ENCODE measurements at regions not wholly inside any gene's neighbourhood (a gene's known extent, or its start where the extent isn't known, plus 50 kb on each side); places are given as distances from the start of the nearest gene placed in this dataset.
"Not testable (repeated sequence)": the region's sequence is repeated elsewhere in the genome, so short reads cannot be mapped to it uniquely, and the experiment has no call there.

- H3K9me3 Mint-ChIP-seq: no peaks in the 10 kb centered on the region
- no peaks in the 10 kb centered on the region for H3K27me3 Mint-ChIP-seq (ENCODE audit: low read depth)
- no peaks in the 10 kb centered on the region for H3K36me3 Mint-ChIP-seq (ENCODE audit: insufficient read depth)
- ATAC-seq (no peak), DNase-seq (no peak)
- H3K4me3 Mint-ChIP-seq: no peak overlapping the region
- no peaks in the 10 kb centered on the region for H3K4me1 Mint-ChIP-seq (ENCODE audit: low read depth)
Measured at GRCh38 chr5:60505373-60506171, 194.4 kb downstream of the DEPDC1B start.

DNA sequence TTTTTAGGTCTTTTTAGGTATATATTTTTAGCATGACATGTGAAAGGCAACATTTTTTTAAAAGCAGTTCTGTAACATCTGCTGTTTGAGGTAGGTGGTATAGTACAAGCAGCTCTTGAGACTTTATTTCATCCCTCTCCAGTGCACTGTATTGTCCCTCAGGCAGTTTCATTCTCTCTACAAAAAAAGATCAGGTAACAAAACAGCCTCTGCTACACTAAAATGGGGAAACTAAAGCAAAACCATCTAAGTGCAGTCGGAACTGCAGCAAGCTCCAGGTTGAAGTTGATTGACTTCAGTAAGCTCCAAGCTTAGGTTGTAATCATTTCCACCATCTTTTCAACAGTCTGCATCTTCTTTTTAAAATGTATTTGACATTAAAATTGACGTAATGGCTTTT lies 195.6 kb downstream of the DEPDC1B start:
- no peak overlapping the region for H3K4me3 Mint-ChIP-seq
- no peaks in the 10 kb centered on the region for H3K36me3 Mint-ChIP-seq (ENCODE audit: insufficient read depth)
- no peak for ATAC-seq
- no peak for DNase-seq
- no peaks in the 10 kb centered on the region for H3K4me1 Mint-ChIP-seq (ENCODE audit: low read depth)
- no peaks in the 10 kb centered on the region for H3K27me3 Mint-ChIP-seq (ENCODE audit: low read depth)
- H3K9me3 Mint-ChIP-seq: no peaks in the 10 kb centered on the region

- H3K9me3 Mint-ChIP-seq: no peaks in the 10 kb centered on the region
- H3K4me3 Mint-ChIP-seq: no peak overlapping the region
- no peaks in the 10 kb centered on the region for H3K36me3 Mint-ChIP-seq (ENCODE audit: insufficient read depth)
- no peaks in the 10 kb centered on the region for H3K4me1 Mint-ChIP-seq (ENCODE audit: low read depth)
- ATAC-seq (no peak), DNase-seq (no peak)
- no peaks in the 10 kb centered on the region for H3K27me3 Mint-ChIP-seq (ENCODE audit: low read depth)
Measured at GRCh38 chr5:60503771-60504170, 196.2 kb downstream of the DEPDC1B start.

DNA sequence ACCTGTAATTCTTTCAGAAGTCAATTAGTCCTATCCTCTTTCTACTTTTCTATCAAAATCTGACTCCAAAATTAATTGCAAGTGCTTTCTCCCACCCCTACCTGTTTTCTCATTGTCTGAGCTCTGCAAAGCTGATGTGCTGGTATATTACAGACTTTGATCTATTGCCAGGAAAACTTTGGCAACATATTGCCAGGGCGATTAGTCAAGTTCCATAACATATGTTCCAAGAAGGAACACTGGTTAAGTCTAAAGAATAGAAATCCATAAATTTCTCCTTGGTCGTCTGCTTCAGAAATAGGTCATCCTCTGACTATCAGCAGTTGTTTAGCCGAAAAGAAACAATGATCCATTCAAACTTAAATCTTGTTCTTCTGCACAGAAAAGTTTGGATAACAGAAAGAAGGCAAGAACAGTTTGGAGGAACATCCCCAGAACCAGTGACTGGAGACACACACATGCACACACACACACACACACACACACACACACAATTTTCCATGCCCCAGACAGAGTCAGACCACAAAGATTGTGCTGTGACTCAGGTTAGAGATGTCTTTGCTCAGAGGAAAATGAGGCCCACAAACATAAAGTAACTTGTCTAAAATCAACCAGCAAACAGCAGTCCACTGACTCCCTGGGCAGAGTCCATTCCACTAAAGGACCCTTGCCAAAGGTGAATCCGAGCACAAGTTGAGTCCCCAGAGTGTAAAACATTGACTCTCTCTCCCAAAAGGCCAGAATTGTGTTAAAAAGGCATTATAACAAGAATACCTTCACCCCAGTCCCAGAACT lies 202.1 kb downstream of the DEPDC1B start:
- ATAC-seq: no peak
- no peaks in the 10 kb centered on the region for H3K4me1 Mint-ChIP-seq (ENCODE audit: low read depth)
- H3K4me3 Mint-ChIP-seq: no peak overlapping the region
- H3K27me3 Mint-ChIP-seq (ENCODE audit: low read depth): no peaks in the 10 kb centered on the region
- H3K9me3 Mint-ChIP-seq: peaks cover 3% of the 10 kb centered on the region
- H3K36me3 Mint-ChIP-seq (ENCODE audit: insufficient read depth): no peaks in the 10 kb centered on the region
- no peak for DNase-seq

- Mint-ChIP-seq H3K4me1 (ENCODE audit: low read depth) (no peaks in the 10 kb centered on the region), H3K36me3 (ENCODE audit: insufficient read depth) (no peaks in the 10 kb centered on the region), H3K9me3 (peaks cover 3% of the 10 kb centered on the region), H3K27me3 (ENCODE audit: low read depth) (no peaks in the 10 kb centered on the region), H3K4me3 (no peak overlapping the region)
- ATAC-seq (no peak), DNase-seq (no peak)
Measured at GRCh38 chr5:60495644-60496520, 204.1 kb downstream of the DEPDC1B start.

DNA sequence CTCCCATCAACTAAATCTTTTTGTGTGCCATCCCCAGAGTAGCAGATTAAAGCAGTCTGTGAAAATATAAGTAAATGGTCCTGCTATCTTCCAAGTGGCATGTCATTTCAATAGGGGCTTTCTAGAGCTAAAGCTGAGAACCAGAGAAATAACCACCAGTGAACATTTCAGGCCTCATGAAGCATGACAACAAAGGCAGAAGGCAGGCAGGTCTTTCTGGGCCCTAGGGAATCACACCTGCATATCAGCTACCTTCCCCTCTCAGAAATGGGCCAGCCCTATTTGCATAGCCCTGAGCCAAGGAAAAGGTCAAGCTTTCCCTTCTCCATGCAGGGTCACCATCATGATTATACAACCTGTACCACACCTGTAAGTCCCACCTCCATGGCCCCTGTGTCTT lies 205.3 kb downstream of the DEPDC1B start:
- H3K4me3 Mint-ChIP-seq: no peak overlapping the region
- no peaks in the 10 kb centered on the region for H3K4me1 Mint-ChIP-seq (ENCODE audit: low read depth)
- DNase-seq (no peak), ATAC-seq (no peak)
- H3K36me3 Mint-ChIP-seq (ENCODE audit: insufficient read depth): no peaks in the 10 kb centered on the region
- no peaks in the 10 kb centered on the region for H3K27me3 Mint-ChIP-seq (ENCODE audit: low read depth)
- H3K9me3 Mint-ChIP-seq: peaks cover 3% of the 10 kb centered on the region

DNA sequence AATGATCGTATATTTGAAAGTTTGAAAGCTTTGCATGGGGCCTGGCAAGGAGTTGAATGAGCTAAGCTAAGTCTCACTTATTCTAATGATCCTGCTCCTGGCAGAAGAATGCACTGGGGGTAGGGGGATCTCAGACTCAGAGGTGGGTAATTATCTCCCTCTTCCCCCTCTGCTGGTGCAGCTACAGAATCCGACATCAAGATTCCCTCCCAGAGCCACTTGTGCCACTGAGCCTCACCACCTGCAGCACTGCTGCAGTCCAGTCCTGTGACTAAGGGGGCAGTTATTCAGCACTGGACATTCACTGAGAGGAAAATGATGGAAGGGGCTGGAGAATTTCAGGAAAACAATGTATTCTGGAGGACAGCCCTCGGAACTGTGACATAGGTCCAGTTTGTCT lies 205.8 kb downstream of the DEPDC1B start:
- Mint-ChIP-seq H3K36me3 (ENCODE audit: insufficient read depth) (no peaks in the 10 kb centered on the region), H3K9me3 (peaks cover 3% of the 10 kb centered on the region), H3K4me3 (no peak overlapping the region), H3K4me1 (ENCODE audit: low read depth) (no peaks in the 10 kb centered on the region), H3K27me3 (ENCODE audit: low read depth) (no peaks in the 10 kb centered on the region)
- DNase-seq (no peak), ATAC-seq (no peak)

GRCh38 chr5:60493372-60493771 lies 206.6 kb downstream of the DEPDC1B start:
- Mint-ChIP-seq H3K9me3 (peaks cover 3% of the 10 kb centered on the region), H3K36me3 (ENCODE audit: insufficient read depth) (no peaks in the 10 kb centered on the region), H3K27me3 (ENCODE audit: low read depth) (no peaks in the 10 kb centered on the region), H3K4me1 (ENCODE audit: low read depth) (no peaks in the 10 kb centered on the region), H3K4me3 (no peak overlapping the region)
- DNase-seq: no peak
- no peak for ATAC-seq

DNA sequence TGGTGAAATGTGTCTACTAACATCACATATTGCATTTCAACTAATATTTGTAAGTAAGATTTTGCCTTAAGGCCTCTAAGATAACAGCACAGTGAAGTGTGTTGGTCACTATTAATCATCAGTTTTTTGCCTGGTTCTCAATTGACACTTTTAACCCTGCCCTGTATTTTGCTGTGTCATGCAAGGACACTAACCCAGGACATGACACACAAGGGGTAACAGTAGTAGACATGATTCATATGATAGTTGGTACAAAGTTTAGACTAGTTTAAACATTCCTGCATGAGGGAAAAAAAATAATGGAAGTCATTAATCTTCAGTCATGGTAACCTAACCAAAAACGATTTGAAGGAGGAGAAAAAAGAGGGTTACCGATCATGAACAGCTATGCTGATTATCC lies 207.0 kb downstream of the DEPDC1B start:
- DNase-seq: no peak
- Mint-ChIP-seq H3K9me3 (peaks cover 3% of the 10 kb centered on the region), H3K36me3 (ENCODE audit: insufficient read depth) (no peaks in the 10 kb centered on the region), H3K27me3 (ENCODE audit: low read depth) (no peaks in the 10 kb centered on the region), H3K4me3 (no peak overlapping the region), H3K4me1 (ENCODE audit: low read depth) (no peaks in the 10 kb centered on the region)
- ATAC-seq: no peak

GRCh38 chr5:60492358-60492757 lies 207.6 kb downstream of the DEPDC1B start:
- ATAC-seq; DNase-seq; H3K27me3 Mint-ChIP-seq (ENCODE audit: low read depth); H3K36me3 Mint-ChIP-seq (ENCODE audit: insufficient read depth); H3K4me3 Mint-ChIP-seq; H3K9me3 Mint-ChIP-seq; H3K4me1 Mint-ChIP-seq (ENCODE audit: low read depth): not testable (repeated sequence)

DNA sequence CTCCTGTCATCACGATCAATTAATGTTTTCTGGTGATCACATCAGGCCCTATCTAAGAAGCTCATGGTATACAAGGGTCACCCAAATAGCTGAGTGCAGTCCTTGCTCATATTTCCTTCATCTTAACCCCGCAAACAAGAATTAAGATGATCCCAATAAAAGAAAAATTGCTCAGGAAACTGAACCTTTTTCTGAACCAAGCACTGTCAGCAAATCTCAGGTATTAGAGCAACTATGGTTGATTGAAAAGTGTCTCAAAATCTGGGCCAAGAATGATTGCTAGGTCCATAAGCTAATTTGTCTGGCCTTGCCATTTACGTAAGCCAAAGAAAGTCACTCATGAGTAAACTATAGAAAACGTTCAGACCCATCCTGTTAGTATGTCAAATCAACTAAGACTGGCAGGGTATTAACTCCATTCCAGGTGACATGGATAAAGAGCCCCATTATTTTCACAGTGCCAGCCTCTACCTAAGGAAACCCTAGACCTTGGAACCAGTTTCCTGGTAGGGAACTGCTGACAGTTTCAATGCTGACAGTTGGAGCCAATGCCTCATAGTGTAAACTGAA lies 209.3 kb downstream of the DEPDC1B start:
- H3K4me3 Mint-ChIP-seq: no peak overlapping the region
- no peaks in the 10 kb centered on the region for H3K4me1 Mint-ChIP-seq (ENCODE audit: low read depth)
- H3K36me3 Mint-ChIP-seq (ENCODE audit: insufficient read depth): no peaks in the 10 kb centered on the region
- ATAC-seq (no peak), DNase-seq (no peak)
- H3K9me3 Mint-ChIP-seq: peaks cover 3% of the 10 kb centered on the region
- no peaks in the 10 kb centered on the region for H3K27me3 Mint-ChIP-seq (ENCODE audit: low read depth)

DNA sequence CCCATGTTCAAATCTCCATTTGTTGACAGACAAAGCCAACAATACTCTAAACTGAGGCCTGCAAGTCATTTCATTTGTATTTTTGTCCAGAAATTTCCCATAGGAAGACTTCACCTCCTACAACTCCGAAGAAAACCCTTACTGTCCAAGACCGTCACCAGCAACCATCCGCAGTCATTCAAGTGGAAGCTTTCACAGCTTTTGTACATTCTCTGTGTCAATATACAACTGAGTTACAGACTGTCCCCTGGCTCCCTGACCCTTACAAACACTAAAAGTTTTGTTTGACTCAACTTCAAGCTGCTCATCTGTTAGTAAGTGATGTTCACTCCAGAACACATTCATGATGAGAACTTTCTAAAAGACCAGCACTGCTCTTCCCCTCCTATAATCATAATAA lies 210.1 kb downstream of the DEPDC1B start:
- no peak for ATAC-seq
- peaks cover 3% of the 10 kb centered on the region for H3K9me3 Mint-ChIP-seq

DNA sequence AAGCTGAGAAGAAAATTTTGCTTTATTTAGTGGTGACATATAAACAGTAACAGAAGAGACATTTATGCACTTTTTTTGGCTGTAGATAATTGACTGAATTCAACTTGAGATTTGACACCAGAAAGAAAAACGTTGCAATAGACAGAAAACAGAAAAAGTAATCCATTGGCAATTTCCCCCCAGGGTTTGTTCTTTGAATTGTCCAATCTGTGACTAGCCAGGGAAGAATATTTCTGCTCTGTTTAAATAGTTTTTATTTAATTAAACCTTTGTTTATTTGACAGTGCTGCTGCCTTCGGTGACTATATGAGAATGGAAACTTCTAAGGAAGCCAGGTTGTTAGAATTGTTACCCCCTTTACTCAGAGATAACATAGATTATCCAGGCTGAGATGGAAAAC lies 210.6 kb downstream of the DEPDC1B start:
- H3K9me3 Mint-ChIP-seq: peaks cover 3% of the 10 kb centered on the region
- DNase-seq (no peak), ATAC-seq (no peak)
- no peaks in the 10 kb centered on the region for H3K36me3 Mint-ChIP-seq (ENCODE audit: insufficient read depth)
- H3K27me3 Mint-ChIP-seq (ENCODE audit: low read depth): no peaks in the 10 kb centered on the region
- no peaks in the 10 kb centered on the region for H3K4me1 Mint-ChIP-seq (ENCODE audit: low read depth)
- H3K4me3 Mint-ChIP-seq: no peak overlapping the region

More for the DNA sequence above, 210.1 kb downstream of the DEPDC1B start:
- no peaks in the 10 kb centered on the region for H3K4me1 Mint-ChIP-seq (ENCODE audit: low read depth)
- H3K27me3 Mint-ChIP-seq (ENCODE audit: low read depth): no peaks in the 10 kb centered on the region
- no peaks in the 10 kb centered on the region for H3K36me3 Mint-ChIP-seq (ENCODE audit: insufficient read depth)
- no peak for DNase-seq
- no peak overlapping the region for H3K4me3 Mint-ChIP-seq

GRCh38 chr5:60488466-60489130 lies 211.4 kb downstream of the DEPDC1B start:
- Mint-ChIP-seq H3K4me3 (no peak overlapping the region), H3K36me3 (ENCODE audit: insufficient read depth) (no peaks in the 10 kb centered on the region), H3K4me1 (ENCODE audit: low read depth) (no peaks in the 10 kb centered on the region), H3K27me3 (ENCODE audit: low read depth) (no peaks in the 10 kb centered on the region), H3K9me3 (peaks cover 3% of the 10 kb centered on the region)
- DNase-seq (no peak), ATAC-seq (no peak)
